RWPE2 (cell line): ENCODE measurements at regions not wholly inside any gene's neighbourhood (a gene's known extent, or its start where the extent isn't known, plus 50 kb on each side); places are given as distances from the start of the nearest gene placed in this dataset.
A peak's percentile ranks its signal among the peaks of the same experiment; 100 is the strongest.
"Not testable (repeated sequence)": the region's sequence is repeated elsewhere in the genome, so short reads cannot be mapped to it uniquely, and the experiment has no call there.

Experiments used
- ATAC-seq: fragments of 200-7000 bp; cut with Tn5 transposase; 3 replicates; pipeline ENCODE4 v1.9.1; 2021; ENCODE audit warnings: low read depth
- DNase-seq: peaks from one replicate; pipeline ENCODE4 v3.0.0-alpha.2; 2020; ENCODE audit warnings: low spot score
- H3K27ac ChIP-seq: fragments of 450-650 bp; 2 replicates; pipeline ENCODE4 v1.5.1; 2017; ENCODE audit warnings: mild to moderate bottlenecking; ENCODE audit not compliant: poor library complexity, severe bottlenecking
- H3K27me3 ChIP-seq: fragments of 250-450 bp; sonication (Bioruptor Pico); 2 replicates; pipeline ENCODE4 v1.5.1; 2021; ENCODE audit warnings: mild to moderate bottlenecking, moderate library complexity; ENCODE audit not compliant: insufficient read depth, poor library complexity, severe bottlenecking
- H3K36me3 ChIP-seq: fragments of 250-450 bp; sonication (Bioruptor Pico); 2 replicates; pipeline ENCODE4 v1.5.1; 2020; ENCODE audit warnings: low read depth, mild to moderate bottlenecking, moderate library complexity
- H3K4me1 ChIP-seq: fragments of 250-450 bp; sonication (Bioruptor Pico); 2 replicates; pipeline ENCODE4 v1.5.1; 2021; ENCODE audit warnings: mild to moderate bottlenecking, moderate library complexity; ENCODE audit not compliant: insufficient read depth, poor library complexity, severe bottlenecking
- H3K4me3 ChIP-seq: fragments of 250-450 bp; sonication (Bioruptor Pico); 2 replicates; pipeline ENCODE4 v1.5.1; 2021; ENCODE audit warnings: mild to moderate bottlenecking, moderate library complexity; ENCODE audit not compliant: severe bottlenecking
- H3K9me3 ChIP-seq: fragments of 250-450 bp; sonication (Bioruptor Pico); 2 replicates; pipeline ENCODE4 v1.5.1; 2021; ENCODE audit warnings: mild to moderate bottlenecking, moderate library complexity; ENCODE audit not compliant: severe bottlenecking
- TF ChIP-seq, protein P1 (sequence below): fragments of 450-650 bp; IDR thresholded peaks from one replicate; pipeline ENCODE4 v1.5.1; 2017; ENCODE audit warnings: mild to moderate bottlenecking, moderate library complexity; ENCODE audit not compliant: poor library complexity, severe bottlenecking

- Histone ChIP-seq H3K27me3 (no peaks in the 10 kb centered on the region), H3K36me3 (no peaks in the 10 kb centered on the region), H3K4me1 (peaks cover 28% of the 10 kb centered on the region), H3K4me3 (no peak overlapping the region), H3K9me3 (no peaks in the 10 kb centered on the region), H3K27ac (peak overlapping the region; percentile 82)
- peak; percentile 91 for ATAC-seq
- DNase-seq = peak; percentile 79
- TF ChIP-seq, protein P1, sequence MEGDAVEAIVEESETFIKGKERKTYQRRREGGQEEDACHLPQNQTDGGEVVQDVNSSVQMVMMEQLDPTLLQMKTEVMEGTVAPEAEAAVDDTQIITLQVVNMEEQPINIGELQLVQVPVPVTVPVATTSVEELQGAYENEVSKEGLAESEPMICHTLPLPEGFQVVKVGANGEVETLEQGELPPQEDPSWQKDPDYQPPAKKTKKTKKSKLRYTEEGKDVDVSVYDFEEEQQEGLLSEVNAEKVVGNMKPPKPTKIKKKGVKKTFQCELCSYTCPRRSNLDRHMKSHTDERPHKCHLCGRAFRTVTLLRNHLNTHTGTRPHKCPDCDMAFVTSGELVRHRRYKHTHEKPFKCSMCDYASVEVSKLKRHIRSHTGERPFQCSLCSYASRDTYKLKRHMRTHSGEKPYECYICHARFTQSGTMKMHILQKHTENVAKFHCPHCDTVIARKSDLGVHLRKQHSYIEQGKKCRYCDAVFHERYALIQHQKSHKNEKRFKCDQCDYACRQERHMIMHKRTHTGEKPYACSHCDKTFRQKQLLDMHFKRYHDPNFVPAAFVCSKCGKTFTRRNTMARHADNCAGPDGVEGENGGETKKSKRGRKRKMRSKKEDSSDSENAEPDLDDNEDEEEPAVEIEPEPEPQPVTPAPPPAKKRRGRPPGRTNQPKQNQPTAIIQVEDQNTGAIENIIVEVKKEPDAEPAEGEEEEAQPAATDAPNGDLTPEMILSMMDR = no peak
These were observed 169.6 kb downstream of the KCNS3 start for GRCh38 chr2:18047896-18048657.

DNA sequence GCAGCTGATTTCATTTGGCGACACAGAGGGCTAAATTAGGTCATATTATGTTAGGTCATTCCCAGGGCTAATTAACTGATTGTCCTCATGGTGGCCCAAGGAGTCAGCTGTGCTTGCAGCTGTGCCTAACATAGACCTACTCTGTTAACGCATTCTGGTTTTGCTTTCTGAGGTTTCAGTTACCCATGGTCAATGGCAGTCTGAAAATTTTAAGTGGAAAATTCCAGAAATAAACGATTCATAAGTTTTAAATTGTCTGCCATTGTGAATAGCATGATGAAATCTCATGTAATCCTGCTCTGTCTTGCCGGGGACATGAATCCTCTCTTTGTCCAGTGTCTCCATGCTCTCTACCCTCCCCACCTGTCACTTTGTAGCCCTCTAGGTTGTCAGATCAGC lies 168.7 kb downstream of the KCNS3 start:
- H3K4me3 ChIP-seq = no peak overlapping the region
- H3K9me3 ChIP-seq = no peaks in the 10 kb centered on the region
- H3K27ac ChIP-seq = peak overlapping the region; percentile 82
- no peaks in the 10 kb centered on the region for H3K36me3 ChIP-seq
- H3K27me3 ChIP-seq = no peaks in the 10 kb centered on the region
- no peak for ATAC-seq
- TF ChIP-seq, protein P1 = no peak
- peaks cover 28% of the 10 kb centered on the region for H3K4me1 ChIP-seq
- no peak for DNase-seq

DNA sequence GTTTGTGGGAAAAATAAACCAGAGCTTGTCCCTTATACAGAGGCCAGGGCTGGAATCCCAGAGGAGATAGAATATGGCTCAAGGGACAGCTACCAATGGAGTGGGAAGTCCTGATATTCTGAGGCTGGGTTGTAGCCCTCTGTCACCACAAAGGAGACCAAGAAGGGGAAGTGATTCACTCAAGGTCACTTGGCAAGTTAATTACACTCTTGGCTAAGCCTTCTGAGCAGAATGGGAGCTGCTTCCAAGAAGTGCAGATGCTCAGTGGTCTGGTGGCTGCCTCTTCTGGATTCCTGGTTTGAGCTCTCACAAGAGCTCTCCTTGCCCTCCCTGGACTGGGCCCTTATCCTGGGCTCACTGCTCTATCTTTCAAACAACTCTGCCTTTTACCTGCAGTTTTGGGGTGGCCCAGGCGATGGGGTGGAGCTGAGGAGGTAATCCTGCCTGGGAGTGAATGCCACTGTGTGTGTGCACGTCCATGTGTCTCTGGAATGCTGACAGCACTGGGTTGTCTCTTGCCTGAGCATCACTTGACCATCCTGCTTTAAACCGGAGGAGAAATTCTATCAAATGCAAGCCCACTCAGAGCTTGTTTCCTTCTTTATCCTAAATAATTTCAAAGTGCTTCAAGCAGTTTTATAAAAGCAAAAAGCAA lies 168.2 kb downstream of the KCNS3 start:
- peak overlapping the region; percentile 82 for H3K27ac ChIP-seq
- no peaks in the 10 kb centered on the region for H3K27me3 ChIP-seq
- H3K4me1 ChIP-seq = peaks cover 28% of the 10 kb centered on the region
- no peak overlapping the region for H3K4me3 ChIP-seq
- no peaks in the 10 kb centered on the region for H3K36me3 ChIP-seq
- ATAC-seq (no peak), DNase-seq (no peak)
- TF ChIP-seq, protein P1 = no peak
- no peaks in the 10 kb centered on the region for H3K9me3 ChIP-seq

GRCh38 chr2:18046017-18046416 lies 167.6 kb downstream of the KCNS3 start:
- Histone ChIP-seq H3K27ac (no peak overlapping the region), H3K36me3 (no peaks in the 10 kb centered on the region), H3K4me1 (peaks cover 28% of the 10 kb centered on the region), H3K27me3 (no peaks in the 10 kb centered on the region), H3K4me3 (no peak overlapping the region), H3K9me3 (no peaks in the 10 kb centered on the region)
- no peak for DNase-seq
- TF ChIP-seq, protein P1 = no peak
- ATAC-seq = no peak

DNA sequence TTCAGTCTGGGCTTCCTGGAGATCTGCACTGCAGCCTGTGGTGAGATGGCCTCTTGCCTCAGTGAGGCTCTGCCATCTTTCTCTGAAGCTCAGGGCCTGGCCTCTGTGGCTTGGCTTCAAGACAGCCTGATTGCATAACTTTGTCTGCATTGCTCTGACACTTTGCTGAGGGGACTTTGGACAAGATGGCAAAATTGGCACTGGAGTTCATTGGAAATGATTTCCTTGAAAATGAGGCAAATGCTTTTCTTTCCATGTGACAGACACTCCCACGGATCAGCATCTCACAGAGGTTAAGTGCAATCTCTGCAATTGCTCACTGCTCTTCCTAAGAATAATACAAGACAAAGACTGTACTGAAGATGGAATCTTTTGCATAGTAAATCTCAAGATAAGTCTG lies 166.8 kb downstream of the KCNS3 start:
- Histone ChIP-seq H3K36me3 (no peaks in the 10 kb centered on the region), H3K4me3 (no peak overlapping the region), H3K27me3 (no peaks in the 10 kb centered on the region), H3K9me3 (no peaks in the 10 kb centered on the region), H3K27ac (no peak overlapping the region), H3K4me1 (peaks cover 28% of the 10 kb centered on the region)
- ATAC-seq (no peak), DNase-seq (no peak)
- TF ChIP-seq, protein P1 = no peak

- not testable (repeated sequence) for H3K36me3 ChIP-seq, DNase-seq, H3K9me3 ChIP-seq, ATAC-seq, H3K27ac ChIP-seq, H3K4me3 ChIP-seq, H3K4me1 ChIP-seq, H3K27me3 ChIP-seq
These were observed 138.9 kb downstream of the KCNS3 start for GRCh38 chr2:18017381-18017780.
